GM13977 (cell line): ENCODE measurements at regions not wholly inside any gene's neighbourhood (a gene's known extent, or its start where the extent isn't known, plus 50 kb on each side); places are given as distances from the start of the nearest gene placed in this dataset.
"Not testable (repeated sequence)": the region's sequence is repeated elsewhere in the genome, so short reads cannot be mapped to it uniquely, and the experiment has no call there.

Experiments
- DNase-seq: peaks from one replicate; pipeline ENCODE4 v3.0.0; 2012; ENCODE audit warnings: low spot score
- CTCF ChIP-seq: IDR thresholded peaks from 2 replicates; pipeline ENCODE4 v1.5.1; 2012; ENCODE audit warnings: mild to moderate bottlenecking, control low read depth; ENCODE audit not compliant: insufficient read depth; ENCODE audit errors: extremely low read depth, missing control alignments
- in situ Hi-C: fragments of 300-500 bp; cut with MboI; formaldehyde crosslinking; loops from one replicate; pipeline ENCODE4 v1.12.0; 2022; ENCODE audit warnings: low sequenced_read_pairs, low pct_unique_long_range_greater_than_20kb, mixed read lengths, inconsistent platforms; ENCODE audit not compliant: unreplicated experiment

- in situ Hi-C loops = loop anchor here (5.0 to 25.0 kb wide), 2 partner anchors 120 to 1820 kb away; no protein-coding TSS in a partner anchor
- TF ChIP-seq CTCF = peak; percentile 81
- peak; percentile 29 for DNase-seq
These were observed 103.6 kb upstream of the CHD1 start for GRCh38 chr5:99032234-99033013.

- in situ Hi-C loops = loop anchor here (5.0 to 25.0 kb wide), 2 partner anchors 119 to 1819 kb away; no protein-coding TSS in a partner anchor
- no peak for TF ChIP-seq CTCF
- DNase-seq = no peak
These were observed 102.2 kb upstream of the CHD1 start for GRCh38 chr5:99030906-99031440.

- TF ChIP-seq CTCF = no peak
- no peak for DNase-seq
- in situ Hi-C loops = loop anchor here (25.0 kb wide), 1 partner anchor 1817 kb away; no protein-coding TSS in a partner anchor
These were observed 100.4 kb upstream of the CHD1 start for GRCh38 chr5:99029172-99029571.

GRCh38 chr5:99028170-99028569 is 99.4 kb upstream of the CHD1 start:
- in situ Hi-C loops = loop anchor here (25.0 kb wide), 1 partner anchor 1816 kb away; no protein-coding TSS in a partner anchor
- not testable (repeated sequence) for DNase-seq

GRCh38 chr5:99025298-99026045 is 96.7 kb upstream of the CHD1 start:
- in situ Hi-C loops = loop anchor here (25.0 kb wide), 1 partner anchor 1813 kb away; no protein-coding TSS in a partner anchor
- DNase-seq = no peak

GRCh38 chr5:99023330-99023729 is 94.5 kb upstream of the CHD1 start:
- in situ Hi-C loops = no loop called here
- no peak for TF ChIP-seq CTCF
- DNase-seq = no peak

More at GRCh38 chr5:99025298-99026045, 96.7 kb upstream of the CHD1 start:
- no peak for TF ChIP-seq CTCF
